ENCODE measurements at regions not wholly inside any gene's neighbourhood (a gene's known extent, or its start where the extent isn't known, plus 50 kb on each side); places are given as distances from the start of the nearest gene placed in this dataset.
"Not testable (repeated sequence)": the region's sequence is repeated elsewhere in the genome, so short reads cannot be mapped to it uniquely, and the experiment has no call there.

- DNase-seq (ENCODE audit: low read depth) = no peak
Observed at GRCh38 chr3:88000853-88001252, 58.0 kb downstream of the CGGBP1 start.

GRCh38 chr3:87997966-87998365, 60.8 kb downstream of the CGGBP1 start:
- DNase-seq (ENCODE audit: low read depth) = no peak

GRCh38 chr3:87997298-87997697, 61.5 kb downstream of the CGGBP1 start:
- peak; percentile 33 for DNase-seq (ENCODE audit: low read depth)

GRCh38 chr3:87996882-87997281, 61.9 kb downstream of the CGGBP1 start:
- DNase-seq (ENCODE audit: low read depth) = no peak

- DNase-seq (ENCODE audit: low read depth) = no peak
Observed at GRCh38 chr3:87993566-87993965, 65.2 kb downstream of the CGGBP1 start.

- DNase-seq (ENCODE audit: low read depth) = no peak
Observed at GRCh38 chr3:87987952-87988351, 70.9 kb downstream of the CGGBP1 start.

GRCh38 chr3:87982421-87982820, 76.4 kb downstream of the CGGBP1 start:
- DNase-seq (ENCODE audit: low read depth) = no peak

- DNase-seq (ENCODE audit: low read depth) = no peak
Observed at GRCh38 chr3:87979527-87979926, 79.3 kb downstream of the CGGBP1 start.

- DNase-seq (ENCODE audit: low read depth) = no peak
Observed at GRCh38 chr3:87977765-87978164, 81.0 kb downstream of the CGGBP1 start.

- DNase-seq (ENCODE audit: low read depth) = no peak
Observed at GRCh38 chr3:87975716-87976115, 83.1 kb downstream of the CGGBP1 start.

- no peak for DNase-seq (ENCODE audit: low read depth)
Observed at GRCh38 chr3:87973906-87974305, 84.9 kb downstream of the CGGBP1 start.

- no peak for DNase-seq (ENCODE audit: low read depth)
Observed at GRCh38 chr3:87969620-87970019, 89.2 kb downstream of the CGGBP1 start.

- DNase-seq (ENCODE audit: low read depth) = no peak
Observed at GRCh38 chr3:87968668-87969067, 90.1 kb downstream of the CGGBP1 start.

GRCh38 chr3:87958289-87958688, 100.5 kb downstream of the CGGBP1 start:
- no peak for DNase-seq (ENCODE audit: low read depth)

- DNase-seq (ENCODE audit: low read depth) = no peak
Observed at GRCh38 chr3:87957575-87957974, 101.2 kb downstream of the CGGBP1 start.

GRCh38 chr3:87949879-87950208, 109.0 kb downstream of the CGGBP1 start:
- no peak for DNase-seq (ENCODE audit: low read depth)

GRCh38 chr3:87949189-87949878, 109.5 kb downstream of the CGGBP1 start:
- DNase-seq (ENCODE audit: low read depth) = no peak

- not testable (repeated sequence) for DNase-seq (ENCODE audit: low read depth)
Observed at GRCh38 chr3:87946007-87946406, 112.8 kb downstream of the CGGBP1 start.

GRCh38 chr3:87942256-87942655, 116.5 kb downstream of the CGGBP1 start:
- not testable (repeated sequence) for DNase-seq (ENCODE audit: low read depth)

GRCh38 chr3:87924485-87924884, 134.3 kb downstream of the CGGBP1 start:
- DNase-seq (ENCODE audit: low read depth) = no peak

- DNase-seq (ENCODE audit: low read depth) = no peak
Observed at GRCh38 chr3:87920549-87920948, 138.3 kb downstream of the CGGBP1 start.

- no peak for DNase-seq (ENCODE audit: low read depth)
Observed at GRCh38 chr3:87901141-87901540, 157.7 kb downstream of the CGGBP1 start.

- no peak for DNase-seq (ENCODE audit: low read depth)
Observed at GRCh38 chr3:87900061-87900460, 158.7 kb downstream of the CGGBP1 start.

- DNase-seq (ENCODE audit: low read depth) = no peak
Observed at GRCh38 chr3:87898971-87899370, 159.8 kb downstream of the CGGBP1 start.

- DNase-seq (ENCODE audit: low read depth) = no peak
Observed at GRCh38 chr3:87895983-87896382, 162.8 kb downstream of the CGGBP1 start.
